Endothelial cell (in vitro differentiated cells): ENCODE measurements at regions not wholly inside any gene's neighbourhood (a gene's known extent, or its start where the extent isn't known, plus 50 kb on each side); places are given as distances from the start of the nearest gene placed in this dataset.

ENCODE experiments used
- DNase-seq: peaks from one replicate; pipeline ENCODE4 v3.0.0; 2021; ENCODE audit warnings: low spot score
- H3K27ac Mint-ChIP-seq: one replicate; pipeline ENCODE4 v1.8.0; 2021; ENCODE audit warnings: mixed read lengths, inconsistent platforms; ENCODE audit not compliant: unreplicated experiment
- H3K27me3 Mint-ChIP-seq: one replicate; pipeline ENCODE4 v1.8.0; 2021; ENCODE audit warnings: mild to moderate bottlenecking, moderate library complexity, mixed read lengths, inconsistent platforms; ENCODE audit not compliant: unreplicated experiment
- H3K36me3 Mint-ChIP-seq: one replicate; pipeline ENCODE4 v1.8.0; 2021; ENCODE audit warnings: mild to moderate bottlenecking, low read depth, mixed read lengths, inconsistent platforms; ENCODE audit not compliant: unreplicated experiment
- H3K4me1 Mint-ChIP-seq: one replicate; pipeline ENCODE4 v1.8.0; 2021; ENCODE audit warnings: mild to moderate bottlenecking, mixed read lengths, inconsistent platforms; ENCODE audit not compliant: unreplicated experiment
- H3K4me3 Mint-ChIP-seq: one replicate; pipeline ENCODE4 v1.8.0; 2021; ENCODE audit warnings: mild to moderate bottlenecking, mixed read lengths, inconsistent platforms; ENCODE audit not compliant: unreplicated experiment
- H3K9me3 Mint-ChIP-seq: one replicate; pipeline ENCODE4 v1.8.0; 2021; ENCODE audit warnings: mixed read lengths, inconsistent platforms; ENCODE audit not compliant: unreplicated experiment
- TF ChIP-seq, protein P1 (sequence below): fragments of 200-600 bp; sonication (generic); IDR thresholded peaks from one replicate; pipeline ENCODE4 v1.5.0; 2021; ENCODE audit warnings: antibody characterized with exemption; ENCODE audit not compliant: unreplicated experiment

DNA sequence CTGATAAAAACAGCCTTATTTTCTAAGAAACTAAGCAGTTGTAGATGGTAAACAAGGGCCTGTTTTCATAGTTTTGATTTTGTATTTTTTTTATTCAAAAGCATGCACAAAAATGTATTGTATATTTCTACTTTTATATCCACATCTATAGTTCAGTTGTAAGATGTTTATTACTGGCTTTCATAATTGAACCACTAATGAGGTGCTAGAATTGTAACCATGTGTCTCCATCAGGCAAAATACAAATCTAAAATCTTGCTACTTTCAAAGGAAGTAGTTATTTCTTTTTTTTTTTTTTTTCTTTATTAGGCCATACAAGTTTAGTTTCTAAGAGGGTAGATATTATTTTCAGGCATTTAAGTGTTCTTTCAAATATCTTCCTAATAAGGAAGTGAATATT lies 1755.0 kb downstream of the MAT2B start:
- H3K4me3 Mint-ChIP-seq = no peak overlapping the region
- no peaks in the 10 kb centered on the region for H3K9me3 Mint-ChIP-seq
- H3K27ac Mint-ChIP-seq = no peak overlapping the region
- H3K36me3 Mint-ChIP-seq = no peaks in the 10 kb centered on the region
- no peak for DNase-seq
- peaks cover 12% of the 10 kb centered on the region for H3K4me1 Mint-ChIP-seq
- no peaks in the 10 kb centered on the region for H3K27me3 Mint-ChIP-seq
- TF ChIP-seq, protein P1, sequence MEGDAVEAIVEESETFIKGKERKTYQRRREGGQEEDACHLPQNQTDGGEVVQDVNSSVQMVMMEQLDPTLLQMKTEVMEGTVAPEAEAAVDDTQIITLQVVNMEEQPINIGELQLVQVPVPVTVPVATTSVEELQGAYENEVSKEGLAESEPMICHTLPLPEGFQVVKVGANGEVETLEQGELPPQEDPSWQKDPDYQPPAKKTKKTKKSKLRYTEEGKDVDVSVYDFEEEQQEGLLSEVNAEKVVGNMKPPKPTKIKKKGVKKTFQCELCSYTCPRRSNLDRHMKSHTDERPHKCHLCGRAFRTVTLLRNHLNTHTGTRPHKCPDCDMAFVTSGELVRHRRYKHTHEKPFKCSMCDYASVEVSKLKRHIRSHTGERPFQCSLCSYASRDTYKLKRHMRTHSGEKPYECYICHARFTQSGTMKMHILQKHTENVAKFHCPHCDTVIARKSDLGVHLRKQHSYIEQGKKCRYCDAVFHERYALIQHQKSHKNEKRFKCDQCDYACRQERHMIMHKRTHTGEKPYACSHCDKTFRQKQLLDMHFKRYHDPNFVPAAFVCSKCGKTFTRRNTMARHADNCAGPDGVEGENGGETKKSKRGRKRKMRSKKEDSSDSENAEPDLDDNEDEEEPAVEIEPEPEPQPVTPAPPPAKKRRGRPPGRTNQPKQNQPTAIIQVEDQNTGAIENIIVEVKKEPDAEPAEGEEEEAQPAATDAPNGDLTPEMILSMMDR = no peak

DNA sequence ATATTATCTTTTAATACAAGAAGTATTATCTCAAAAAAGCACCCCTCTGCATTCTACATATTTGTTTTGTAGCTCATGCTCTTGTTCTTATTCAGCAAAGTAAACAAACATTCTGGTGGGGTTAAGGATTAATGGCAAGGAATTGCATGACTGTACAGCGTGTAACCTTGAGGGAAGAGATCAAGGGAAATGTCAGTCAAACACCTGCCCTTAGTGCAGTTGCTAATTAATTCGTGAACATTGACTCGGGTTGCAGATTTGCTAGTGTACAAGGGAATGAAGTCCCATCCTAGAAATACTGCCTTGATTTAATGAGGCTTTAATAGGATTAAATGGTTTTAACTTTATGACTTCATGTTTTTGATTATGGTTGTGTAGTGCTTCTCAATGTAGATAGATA lies 1758.1 kb downstream of the MAT2B start:
- Mint-ChIP-seq H3K4me1 (peaks cover 7% of the 10 kb centered on the region), H3K9me3 (no peaks in the 10 kb centered on the region), H3K36me3 (no peaks in the 10 kb centered on the region), H3K27me3 (no peaks in the 10 kb centered on the region), H3K27ac (no peak overlapping the region), H3K4me3 (no peak overlapping the region)
- DNase-seq = no peak
- TF ChIP-seq, protein P1 = no peak

- no peak overlapping the region for H3K4me3 Mint-ChIP-seq
- peaks cover 7% of the 10 kb centered on the region for H3K4me1 Mint-ChIP-seq
- no peaks in the 10 kb centered on the region for H3K27me3 Mint-ChIP-seq
- TF ChIP-seq, protein P1 = no peak
- no peaks in the 10 kb centered on the region for H3K9me3 Mint-ChIP-seq
- DNase-seq = no peak
- no peaks in the 10 kb centered on the region for H3K36me3 Mint-ChIP-seq
- H3K27ac Mint-ChIP-seq = no peak overlapping the region
Observed at GRCh38 chr5:165266939-165267338, 1761.5 kb downstream of the MAT2B start.

DNA sequence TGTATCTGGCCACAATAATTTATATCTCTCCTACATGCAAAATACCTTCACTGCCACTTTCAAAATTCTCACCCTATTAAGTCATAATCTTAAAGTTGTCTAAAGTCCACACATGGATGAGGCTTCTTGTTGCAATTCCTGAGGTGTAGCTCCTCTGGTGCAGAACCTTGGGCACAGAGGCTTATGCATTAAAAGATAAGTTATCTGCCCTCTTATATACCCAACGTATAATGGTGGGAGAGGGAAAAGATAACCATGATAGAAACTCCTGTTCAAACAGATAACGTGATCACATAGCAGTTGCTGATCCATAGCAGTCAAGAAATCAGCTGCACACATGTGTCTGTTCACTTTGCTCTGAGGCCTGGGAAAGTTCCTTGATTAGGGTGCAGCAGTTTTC lies 1767.0 kb downstream of the MAT2B start:
- TF ChIP-seq, protein P1 = no peak
- no peaks in the 10 kb centered on the region for H3K4me1 Mint-ChIP-seq
- no peaks in the 10 kb centered on the region for H3K9me3 Mint-ChIP-seq
- no peak overlapping the region for H3K27ac Mint-ChIP-seq
- H3K27me3 Mint-ChIP-seq = no peaks in the 10 kb centered on the region
- no peak overlapping the region for H3K4me3 Mint-ChIP-seq
- DNase-seq = no peak
- no peaks in the 10 kb centered on the region for H3K36me3 Mint-ChIP-seq

DNA sequence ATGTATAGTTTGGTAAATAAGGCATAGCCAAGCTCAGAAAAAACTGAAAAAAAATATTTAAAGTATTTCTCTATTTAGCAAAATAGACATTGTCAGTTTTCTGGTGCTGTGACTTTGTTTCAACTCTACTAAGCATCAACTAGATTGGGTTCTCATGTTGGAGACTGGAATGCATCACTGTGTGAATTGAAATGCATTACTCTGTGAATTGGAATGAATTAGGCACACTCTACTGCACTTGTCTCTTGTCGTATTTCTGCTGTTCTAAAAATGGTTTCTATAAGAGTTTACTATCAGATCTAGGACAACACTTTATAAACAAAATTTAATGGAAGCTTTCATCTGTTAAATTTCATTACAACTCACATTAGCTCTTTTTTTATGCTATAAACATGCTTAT lies 1772.2 kb downstream of the MAT2B start:
- Mint-ChIP-seq H3K9me3 (no peaks in the 10 kb centered on the region), H3K27ac (no peak overlapping the region), H3K4me1 (no peaks in the 10 kb centered on the region), H3K4me3 (no peak overlapping the region), H3K36me3 (no peaks in the 10 kb centered on the region), H3K27me3 (no peaks in the 10 kb centered on the region)
- TF ChIP-seq, protein P1 = no peak
- no peak for DNase-seq
